Loucy (cell line): ENCODE measurements at regions not wholly inside any gene's neighbourhood (a gene's known extent, or its start where the extent isn't known, plus 50 kb on each side); places are given as distances from the start of the nearest gene placed in this dataset.

Experiments
- H2AFZ ChIP-seq: fragments of 200-600 bp; sonication (generic); 2 replicates; pipeline ENCODE4 v1.6.0; 2016; ENCODE audit warnings: antibody characterized with exemption, mild to moderate bottlenecking, low read length, moderate library complexity
- H3F3A ChIP-seq: fragments of 200-600 bp; 2 replicates; pipeline ENCODE4 v1.6.0; 2016; ENCODE audit warnings: antibody characterized with exemption, low read depth, mild to moderate bottlenecking
- H3K27me3 ChIP-seq: fragments of 200-600 bp; sonication (generic); 2 replicates; pipeline ENCODE4 v1.6.1; 2014; ENCODE audit warnings: low read length, mild to moderate bottlenecking; ENCODE audit not compliant: insufficient read depth, poor library complexity, severe bottlenecking
- H3K36me3 ChIP-seq: fragments of 200-600 bp; sonication (generic); 2 replicates; pipeline ENCODE4 v1.6.1; 2016; ENCODE audit warnings: low read length; ENCODE audit not compliant: insufficient read depth
- H3K4me1 ChIP-seq: fragments of 200-600 bp; sonication (generic); 2 replicates; pipeline ENCODE4 v1.5.1; 2014; ENCODE audit warnings: low read length, mild to moderate bottlenecking; ENCODE audit not compliant: insufficient read depth, poor library complexity, severe bottlenecking
- H3K4me2 ChIP-seq: fragments of 200-600 bp; sonication (generic); 2 replicates; pipeline ENCODE4 v1.6.0; 2014; ENCODE audit warnings: antibody characterized with exemption, low read length, low read depth, mild to moderate bottlenecking; ENCODE audit not compliant: poor library complexity, severe bottlenecking
- H3K4me3 ChIP-seq: fragments of 200-600 bp; sonication (generic); 2 replicates; pipeline ENCODE4 v1.5.1; 2014; ENCODE audit warnings: low read length, mild to moderate bottlenecking, mixed read lengths; ENCODE audit not compliant: poor library complexity, severe bottlenecking
- H3K79me2 ChIP-seq: fragments of 200-600 bp; sonication (generic); 2 replicates; pipeline ENCODE4 v1.6.1; 2014; ENCODE audit warnings: low read length; ENCODE audit not compliant: insufficient read depth
- H3K9ac ChIP-seq: fragments of 200-600 bp; sonication (generic); 2 replicates; pipeline ENCODE4 v1.6.0; 2014; ENCODE audit warnings: mild to moderate bottlenecking, low read depth, low read length, moderate library complexity; ENCODE audit not compliant: poor library complexity, severe bottlenecking
- H3K9me2 ChIP-seq: fragments of 200-600 bp; sonication (generic); replicated peaks from 2 replicates; pipeline ENCODE4 v1.6.1; 2016; ENCODE audit warnings: low read depth, low read length, mixed read lengths
- H3K9me3 ChIP-seq: fragments of 200-600 bp; sonication (generic); 2 replicates; pipeline ENCODE4 v1.6.1; 2014; ENCODE audit warnings: mild to moderate bottlenecking, antibody characterized with exemption, low read length, low read depth; ENCODE audit not compliant: insufficient read depth
- H4K20me1 ChIP-seq: fragments of 200-600 bp; sonication (generic); 2 replicates; pipeline ENCODE4 v1.6.0; 2014; ENCODE audit warnings: antibody characterized with exemption, low read length, mild to moderate bottlenecking; ENCODE audit not compliant: insufficient read depth, poor library complexity, severe bottlenecking
- CTCF ChIP-seq: fragments of 200-600 bp; sonication (generic); conservative IDR thresholded peaks from 2 replicates; pipeline ENCODE4 v1.5.1; 2014; ENCODE audit warnings: mild to moderate bottlenecking, antibody characterized with exemption, low read length
- EZH2phosphoT487 ChIP-seq: fragments of 200-600 bp; IDR thresholded peaks from 2 replicates; pipeline ENCODE4 v1.6.1; 2018; ENCODE audit warnings: antibody characterized with exemption, mild to moderate bottlenecking, moderate library complexity, borderline replicate concordance

GRCh38 chr15:56307180-56307579 lies 58.0 kb upstream of the TEX9 start:
- Histone ChIP-seq H3K27me3 (no peaks in the 10 kb centered on the region), H3K9me3 (0 out of 2 replicates have a peak, but pooled peaks cover 2% of the 10 kb centered on the region), H3F3A (no peaks in the 10 kb centered on the region), H3K36me3 (no peaks in the 10 kb centered on the region), H2AFZ (no peak overlapping the region), H3K9ac (no peak overlapping the region), H3K4me1 (no peaks in the 10 kb centered on the region), H3K4me2 (no peak overlapping the region), H3K9me2 (no peaks in the 10 kb centered on the region), H4K20me1 (no peaks in the 10 kb centered on the region), H3K79me2 (no peaks in the 10 kb centered on the region), H3K4me3 (no peak overlapping the region)
- no peak for TF ChIP-seq CTCF
- TF ChIP-seq EZH2phosphoT487 = no peak

- Histone ChIP-seq H3K27me3 (no peaks in the 10 kb centered on the region), H3K9me3 (no peaks in the 10 kb centered on the region), H3K4me3 (no peak overlapping the region), H4K20me1 (no peaks in the 10 kb centered on the region), H3K4me2 (no peak overlapping the region), H2AFZ (no peak overlapping the region), H3F3A (no peaks in the 10 kb centered on the region), H3K9me2 (no peaks in the 10 kb centered on the region), H3K36me3 (no peaks in the 10 kb centered on the region), H3K4me1 (no peaks in the 10 kb centered on the region), H3K79me2 (no peaks in the 10 kb centered on the region), H3K9ac (no peak overlapping the region)
- TF ChIP-seq EZH2phosphoT487 (no peak), CTCF (no peak)
These were observed 55.0 kb upstream of the RFX7 start for GRCh38 chr15:56298723-56299122.

DNA sequence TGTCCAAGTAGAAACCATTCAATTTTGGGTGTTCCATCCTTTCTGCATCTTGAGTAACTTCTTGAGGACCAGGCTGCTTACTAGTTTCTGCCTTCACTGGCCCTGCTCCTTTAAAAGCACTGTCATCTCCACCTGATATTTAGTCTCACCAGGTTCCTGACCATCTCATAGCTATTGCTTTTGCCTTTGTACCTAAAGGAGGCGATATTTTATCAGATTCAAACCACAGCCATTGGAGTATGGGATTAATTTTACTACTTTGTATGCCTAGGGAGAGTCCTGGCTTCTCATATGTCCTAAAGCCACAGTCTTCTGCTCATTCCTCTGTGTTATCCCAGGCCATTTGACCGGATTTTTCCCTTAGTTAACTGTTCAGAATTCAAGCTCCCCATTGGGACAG lies 51.8 kb upstream of the RFX7 start:
- H3K9me2 ChIP-seq = no peaks in the 10 kb centered on the region
- no peaks in the 10 kb centered on the region for H3K27me3 ChIP-seq
- H3K9me3 ChIP-seq = no peaks in the 10 kb centered on the region
- H3F3A ChIP-seq = no peaks in the 10 kb centered on the region
- H3K4me3 ChIP-seq = no peak overlapping the region
- no peak overlapping the region for H3K4me2 ChIP-seq
- no peak overlapping the region for H2AFZ ChIP-seq
- H3K4me1 ChIP-seq = no peaks in the 10 kb centered on the region
- no peaks in the 10 kb centered on the region for H3K79me2 ChIP-seq
- no peak overlapping the region for H3K9ac ChIP-seq
- H3K36me3 ChIP-seq = no peaks in the 10 kb centered on the region
- no peaks in the 10 kb centered on the region for H4K20me1 ChIP-seq
- TF ChIP-seq CTCF (peak; percentile 20; the same call in 1 of the 2 replicates), EZH2phosphoT487 (no peak)
